ENCODE measurements at regions not wholly inside any gene's neighbourhood (a gene's known extent, or its start where the extent isn't known, plus 50 kb on each side); places are given as distances from the start of the nearest gene placed in this dataset.
A peak's percentile ranks its signal among the peaks of the same experiment; 100 is the strongest.

DNA sequence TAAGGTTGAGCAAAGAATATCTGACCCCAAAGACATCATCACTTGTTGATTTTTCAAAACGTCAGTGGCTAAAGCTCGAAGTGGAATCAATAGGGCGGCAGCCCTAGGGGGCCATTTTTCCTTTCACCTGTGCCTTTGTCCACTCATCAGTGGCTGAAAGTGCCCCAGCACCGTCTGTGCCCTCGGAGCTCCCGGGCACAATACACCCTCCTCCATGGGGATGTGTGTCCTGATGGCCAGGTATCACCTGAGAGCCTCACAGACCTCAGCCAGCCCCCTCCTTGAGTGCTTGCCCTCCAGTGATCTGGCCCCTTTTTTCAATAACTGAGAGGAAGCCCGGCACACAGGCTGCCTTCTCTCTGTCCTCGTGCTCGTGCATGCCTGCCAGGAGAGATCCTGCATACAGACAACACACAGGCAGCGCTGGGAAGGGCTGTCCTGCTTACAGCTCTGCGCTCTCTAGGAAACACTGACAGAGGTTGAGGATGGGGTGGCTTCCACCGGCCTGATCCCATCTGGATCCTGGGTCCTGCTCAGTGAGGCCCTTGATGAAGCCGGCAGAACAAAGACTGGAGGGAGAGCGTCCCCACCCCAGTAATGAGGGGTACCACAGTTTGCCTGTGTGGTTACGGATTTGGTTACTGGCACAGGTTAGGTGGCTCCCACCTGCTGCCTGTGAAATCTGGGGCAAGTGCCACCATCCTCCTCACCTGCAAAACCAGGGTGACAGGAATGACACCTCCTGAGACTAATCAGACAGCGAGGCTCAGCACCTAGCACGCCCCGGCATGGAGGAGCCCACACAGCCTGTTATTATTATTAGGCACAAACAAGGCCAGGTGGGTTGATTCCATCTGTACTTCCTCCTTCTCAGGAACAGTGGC, 197.5 kb upstream of the RAB6C start:
- no peaks in the 10 kb centered on the region for H3K4me1 ChIP-seq
- ATAC-seq, result no peak
- intact Hi-C loops (cut with DNase I), result no loop called here

DNA sequence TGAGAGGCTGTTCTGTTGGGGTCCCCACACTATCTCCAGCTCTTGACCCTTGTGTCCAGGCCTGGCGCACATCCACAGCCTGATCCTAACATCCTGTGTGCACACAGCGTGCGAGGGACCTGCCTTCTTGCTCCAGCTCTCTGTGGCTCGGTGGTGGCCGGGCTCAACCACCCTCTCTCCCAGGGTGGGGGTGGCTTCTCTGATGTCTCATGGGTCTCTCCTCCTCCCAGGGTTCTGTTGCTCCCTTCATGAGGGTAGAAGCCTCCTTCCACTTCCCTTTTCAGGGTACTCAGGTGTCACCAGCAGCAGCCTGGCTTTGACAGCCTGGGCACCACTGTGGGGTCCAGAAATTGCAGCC, 196.9 kb upstream of the RAB6C start:
- Histone ChIP-seq H3K4me1 (no peaks in the 10 kb centered on the region), H3K9me3 (no peaks in the 10 kb centered on the region), H3K27me3 (no peaks in the 10 kb centered on the region), H3K27ac (no peak overlapping the region), H3K36me3 (no peaks in the 10 kb centered on the region), H3K4me3 (no peak overlapping the region)
- TF ChIP-seq POLR2A (IDR thresholded peaks at IDR 0.05) (no peak), CTCF (IDR thresholded peaks at IDR 0.05) (no peak)
- DNase-seq (peak in 1 of 3 donors; percentile 10), ATAC-seq (no peak)
- WGBS (ENCODE audit: insufficient coverage, low coverage, low lambda C conversion rate, missing lambda C conversion rate), result 57% methylated on average over 4 of the region's 5 CpGs
- intact Hi-C loops (cut with DNase I), result no loop called here

More for the DNA sequence above, 197.5 kb upstream of the RAB6C start:
- TF ChIP-seq POLR2A (IDR thresholded peaks at IDR 0.05), result no peak
- no peak for TF ChIP-seq CTCF (IDR thresholded peaks at IDR 0.05)
- WGBS (ENCODE audit: insufficient coverage, low coverage, low lambda C conversion rate, missing lambda C conversion rate), result 63% methylated on average over 5 of the region's 18 CpGs
- Histone ChIP-seq H3K27ac (no peak overlapping the region), H3K4me3 (no peak overlapping the region), H3K27me3 (no peaks in the 10 kb centered on the region), H3K9me3 (no peaks in the 10 kb centered on the region), H3K36me3 (no peaks in the 10 kb centered on the region)
- no peak for DNase-seq

DNA sequence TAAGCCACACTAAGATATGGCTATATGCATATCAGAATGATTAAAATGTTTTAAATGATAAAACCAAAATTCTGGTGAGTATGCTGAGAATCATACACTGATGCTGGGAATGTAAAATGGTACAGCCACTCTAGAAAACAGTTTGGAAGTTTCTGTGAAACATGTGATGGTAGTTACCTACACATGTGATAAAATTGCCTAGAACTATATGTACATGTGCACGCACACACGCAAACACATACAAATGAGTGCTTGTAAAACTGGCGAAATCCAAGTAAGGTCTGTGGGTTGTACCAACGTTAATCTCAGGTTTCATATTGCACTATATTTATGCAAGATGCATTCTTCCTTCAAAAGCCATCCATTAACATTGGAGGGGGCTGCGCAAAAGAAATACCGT, 195.0 kb upstream of the RAB6C start:
- TF ChIP-seq POLR2A (IDR thresholded peaks at IDR 0.05) (no peak), CTCF (IDR thresholded peaks at IDR 0.05) (no peak)
- intact Hi-C loops (cut with DNase I), result no loop called here
- DNase-seq, result no peak

DNA sequence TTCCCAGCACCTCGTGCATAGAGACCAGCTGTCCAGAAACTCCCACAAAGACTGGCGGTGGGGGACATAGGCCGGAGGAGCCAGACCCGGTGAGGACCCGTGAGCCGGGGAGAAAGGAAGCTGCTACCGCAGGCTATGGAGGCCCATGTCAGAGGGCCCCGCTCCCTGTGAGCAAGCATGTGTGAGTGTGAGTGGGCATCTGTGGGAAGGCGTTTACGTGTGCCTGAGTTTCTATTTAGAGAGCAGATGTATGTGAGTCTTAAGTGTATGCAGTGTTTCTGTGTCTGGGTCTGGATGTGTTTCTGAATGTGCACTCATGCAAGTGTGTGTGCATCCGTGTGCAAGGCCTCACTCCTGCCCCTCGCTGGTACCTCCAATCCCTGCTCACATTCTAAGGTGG, 187.8 kb upstream of the RAB6C start:
- no peaks in the 10 kb centered on the region for H3K27me3 ChIP-seq
- DNase-seq (no peak), ATAC-seq (no peak)
- intact Hi-C loops (cut with DNase I), result no loop called here
- no CpG with 5 or more reads among the region's 12 CpGs for WGBS (ENCODE audit: insufficient coverage, low coverage, low lambda C conversion rate, missing lambda C conversion rate)
- no peaks in the 10 kb centered on the region for H3K4me1 ChIP-seq
- H3K9me3 ChIP-seq, result no peaks in the 10 kb centered on the region
- H3K27ac ChIP-seq, result no peak overlapping the region
- H3K36me3 ChIP-seq, result no peaks in the 10 kb centered on the region
- no peak for TF ChIP-seq POLR2A (IDR thresholded peaks at IDR 0.05)
- TF ChIP-seq CTCF (IDR thresholded peaks at IDR 0.05), result no peak
- H3K4me3 ChIP-seq, result no peak overlapping the region

More for the DNA sequence above, 195.0 kb upstream of the RAB6C start:
- H3K4me3 ChIP-seq, result no peak overlapping the region
- no peak overlapping the region for H3K27ac ChIP-seq
- no peaks in the 10 kb centered on the region for H3K4me1 ChIP-seq
- H3K9me3 ChIP-seq, result no peaks in the 10 kb centered on the region
- H3K36me3 ChIP-seq, result no peaks in the 10 kb centered on the region
- no peak for ATAC-seq
- 73% methylated on average over 6 of the region's 6 CpGs for WGBS (ENCODE audit: insufficient coverage, low coverage, low lambda C conversion rate, missing lambda C conversion rate)
- no peaks in the 10 kb centered on the region for H3K27me3 ChIP-seq

Data from right lobe of liver (tissue), 6 donors.